ENCODE measurements at regions not wholly inside any gene's neighbourhood (a gene's known extent, or its start where the extent isn't known, plus 50 kb on each side); places are given as distances from the start of the nearest gene placed in this dataset.

DNA sequence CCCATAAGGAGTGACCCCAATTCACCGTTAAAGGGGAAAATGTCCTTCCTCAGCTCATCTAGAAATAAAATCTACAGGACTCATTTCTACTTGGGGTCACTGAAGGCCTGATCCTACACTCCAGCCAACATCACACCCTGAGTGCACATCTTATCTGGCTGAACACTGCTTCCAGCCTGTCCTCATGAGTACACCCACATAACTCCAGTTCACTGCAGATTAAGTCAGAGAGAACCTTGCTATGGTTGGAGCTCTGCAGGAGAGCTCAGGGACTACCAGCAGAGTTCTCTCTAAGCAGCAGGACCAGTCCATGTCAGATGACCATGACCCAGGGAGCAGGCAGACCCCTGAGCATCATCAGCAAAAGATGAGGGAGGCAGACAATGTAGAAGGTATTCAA lies 126.9 kb upstream of the MAP3K1 start:
- intact Hi-C loops (cut with DNase I; ENCODE audit: low total_unique reads), result no loop called here
- TF ChIP-seq, protein P1, sequence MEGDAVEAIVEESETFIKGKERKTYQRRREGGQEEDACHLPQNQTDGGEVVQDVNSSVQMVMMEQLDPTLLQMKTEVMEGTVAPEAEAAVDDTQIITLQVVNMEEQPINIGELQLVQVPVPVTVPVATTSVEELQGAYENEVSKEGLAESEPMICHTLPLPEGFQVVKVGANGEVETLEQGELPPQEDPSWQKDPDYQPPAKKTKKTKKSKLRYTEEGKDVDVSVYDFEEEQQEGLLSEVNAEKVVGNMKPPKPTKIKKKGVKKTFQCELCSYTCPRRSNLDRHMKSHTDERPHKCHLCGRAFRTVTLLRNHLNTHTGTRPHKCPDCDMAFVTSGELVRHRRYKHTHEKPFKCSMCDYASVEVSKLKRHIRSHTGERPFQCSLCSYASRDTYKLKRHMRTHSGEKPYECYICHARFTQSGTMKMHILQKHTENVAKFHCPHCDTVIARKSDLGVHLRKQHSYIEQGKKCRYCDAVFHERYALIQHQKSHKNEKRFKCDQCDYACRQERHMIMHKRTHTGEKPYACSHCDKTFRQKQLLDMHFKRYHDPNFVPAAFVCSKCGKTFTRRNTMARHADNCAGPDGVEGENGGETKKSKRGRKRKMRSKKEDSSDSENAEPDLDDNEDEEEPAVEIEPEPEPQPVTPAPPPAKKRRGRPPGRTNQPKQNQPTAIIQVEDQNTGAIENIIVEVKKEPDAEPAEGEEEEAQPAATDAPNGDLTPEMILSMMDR (IDR thresholded peaks at IDR 0.05), result no peak
- TF ChIP-seq POLR2A (IDR thresholded peaks at IDR 0.05), result no peak
- no peak overlapping the region for H3K27ac ChIP-seq
- 35 to 67% methylated on average over 1 of the region's 1 CpG for WGBS, 2 donors
- no peak for DNase-seq
- peaks cover 13% of the 10 kb centered on the region for H3K4me1 ChIP-seq
- H3K4me3 ChIP-seq, result no peak overlapping the region
- no peaks in the 10 kb centered on the region for H3K27me3 ChIP-seq
- H3K9me3 ChIP-seq, result no peaks in the 10 kb centered on the region
- H3K36me3 ChIP-seq (ENCODE audit: low read depth, missing control alignments), result no peaks in the 10 kb centered on the region

GRCh38 chr5:56686337-56687195 lies 128.8 kb upstream of the MAP3K1 start:
- TF ChIP-seq, protein P1 (IDR thresholded peaks at IDR 0.05), result no peak
- no peak for TF ChIP-seq POLR2A (IDR thresholded peaks at IDR 0.05)
- Histone ChIP-seq H3K27me3 (no peaks in the 10 kb centered on the region), H3K4me1 (peaks cover 7% of the 10 kb centered on the region), H3K4me3 (no peak overlapping the region), H3K27ac (peak overlapping the region in 1 of 2 donors; percentile 11), H3K36me3 (ENCODE audit: low read depth, missing control alignments) (no peaks in the 10 kb centered on the region), H3K9me3 (no peaks in the 10 kb centered on the region)
- no peak for DNase-seq
- WGBS, 2 donors, result 61 to 63% methylated on average over 5 of the region's 5 CpGs
- intact Hi-C loops (cut with DNase I; ENCODE audit: low total_unique reads), result no loop called here

- Histone ChIP-seq H3K27ac (no peak overlapping the region), H3K27me3 (no peaks in the 10 kb centered on the region)
- 48 to 69% methylated on average over 2 of the region's 2 CpGs for WGBS, 2 donors
Measured at GRCh38 chr5:56685503-56686217, 129.7 kb upstream of the MAP3K1 start.

GRCh38 chr5:56684159-56684558 lies 131.2 kb upstream of the MAP3K1 start:
- 96 to 98% methylated on average over 3 of the region's 3 CpGs for WGBS, 2 donors
- no peak for DNase-seq

More at GRCh38 chr5:56685503-56686217, 129.7 kb upstream of the MAP3K1 start:
- TF ChIP-seq, protein P1 (IDR thresholded peaks at IDR 0.05), result no peak
- TF ChIP-seq POLR2A (IDR thresholded peaks at IDR 0.05), result no peak
- intact Hi-C loops (cut with DNase I; ENCODE audit: low total_unique reads), result no loop called here
- Histone ChIP-seq H3K9me3 (no peaks in the 10 kb centered on the region), H3K4me3 (no peak overlapping the region), H3K4me1 (peaks cover 7% of the 10 kb centered on the region), H3K36me3 (ENCODE audit: low read depth, missing control alignments) (no peaks in the 10 kb centered on the region)
- no peak for DNase-seq

More at GRCh38 chr5:56684159-56684558, 131.2 kb upstream of the MAP3K1 start:
- Histone ChIP-seq H3K4me1 (peaks cover 7% of the 10 kb centered on the region), H3K27me3 (no peaks in the 10 kb centered on the region), H3K27ac (no peak overlapping the region), H3K4me3 (no peak overlapping the region), H3K36me3 (ENCODE audit: low read depth, missing control alignments) (no peaks in the 10 kb centered on the region), H3K9me3 (no peaks in the 10 kb centered on the region)
- no peak for TF ChIP-seq POLR2A (IDR thresholded peaks at IDR 0.05)
- TF ChIP-seq, protein P1 (IDR thresholded peaks at IDR 0.05), result no peak
- intact Hi-C loops (cut with DNase I; ENCODE audit: low total_unique reads), result no loop called here

Data from testis (tissue), 2 donors.